ENCODE measurements at regions not wholly inside any gene's neighbourhood (a gene's known extent, or its start where the extent isn't known, plus 50 kb on each side); places are given as distances from the start of the nearest gene placed in this dataset.

- no peak for TF ChIP-seq CTCF (IDR thresholded peaks at IDR 0.05; ENCODE audit: low read depth, low read length, missing control alignments)
- no peak for DNase-seq (ENCODE audit: low read depth)
- no peak overlapping the region for H3K4me3 ChIP-seq (ENCODE audit: low read depth, low read length)
Measured at GRCh38 chr1:17927952-17928351, 172.8 kb downstream of the ACTL8 start.

GRCh38 chr1:17929224-17929623, 174.1 kb downstream of the ACTL8 start:
- DNase-seq (ENCODE audit: low read depth), result no peak
- no peak overlapping the region for H3K4me3 ChIP-seq (ENCODE audit: low read depth, low read length)
- TF ChIP-seq CTCF (IDR thresholded peaks at IDR 0.05; ENCODE audit: low read depth, low read length, missing control alignments), result no peak

GRCh38 chr1:17930635-17931034, 175.5 kb downstream of the ACTL8 start:
- no peak overlapping the region for H3K4me3 ChIP-seq (ENCODE audit: low read depth, low read length)
- TF ChIP-seq CTCF (IDR thresholded peaks at IDR 0.05; ENCODE audit: low read depth, low read length, missing control alignments), result no peak
- no peak for DNase-seq (ENCODE audit: low read depth)

GRCh38 chr1:17932164-17932563, 175.4 kb upstream of the IGSF21 start:
- DNase-seq (ENCODE audit: low read depth), result no peak
- no peak overlapping the region for H3K4me3 ChIP-seq (ENCODE audit: low read depth, low read length)
- TF ChIP-seq CTCF (IDR thresholded peaks at IDR 0.05; ENCODE audit: low read depth, low read length, missing control alignments), result no peak

- no peak for TF ChIP-seq CTCF (IDR thresholded peaks at IDR 0.05; ENCODE audit: low read depth, low read length, missing control alignments)
- no peak for DNase-seq (ENCODE audit: low read depth)
- H3K4me3 ChIP-seq (ENCODE audit: low read depth, low read length), result no peak overlapping the region
Measured at GRCh38 chr1:17933501-17933900, 174.1 kb upstream of the IGSF21 start.

- no peak for TF ChIP-seq CTCF (IDR thresholded peaks at IDR 0.05; ENCODE audit: low read depth, low read length, missing control alignments)
- DNase-seq (ENCODE audit: low read depth), result no peak
- no peak overlapping the region for H3K4me3 ChIP-seq (ENCODE audit: low read depth, low read length)
Measured at GRCh38 chr1:17933971-17934370, 173.6 kb upstream of the IGSF21 start.

GRCh38 chr1:17935230-17935629, 172.4 kb upstream of the IGSF21 start:
- no peak overlapping the region for H3K4me3 ChIP-seq (ENCODE audit: low read depth, low read length)
- no peak for TF ChIP-seq CTCF (IDR thresholded peaks at IDR 0.05; ENCODE audit: low read depth, low read length, missing control alignments)
- no peak for DNase-seq (ENCODE audit: low read depth)

All from GM12864 (cell line).